HG03378 (cell line): ENCODE measurements at regions not wholly inside any gene's neighbourhood (a gene's known extent, or its start where the extent isn't known, plus 50 kb on each side); places are given as distances from the start of the nearest gene placed in this dataset.

ENCODE experiments used
- ATAC-seq: cut with Tn5 transposase; IDR thresholded peaks from one replicate; pipeline ENCODE4 v1.9.1; 2021; ENCODE audit warnings: mild to moderate bottlenecking, moderate library complexity; ENCODE audit not compliant: unreplicated experiment

DNA sequence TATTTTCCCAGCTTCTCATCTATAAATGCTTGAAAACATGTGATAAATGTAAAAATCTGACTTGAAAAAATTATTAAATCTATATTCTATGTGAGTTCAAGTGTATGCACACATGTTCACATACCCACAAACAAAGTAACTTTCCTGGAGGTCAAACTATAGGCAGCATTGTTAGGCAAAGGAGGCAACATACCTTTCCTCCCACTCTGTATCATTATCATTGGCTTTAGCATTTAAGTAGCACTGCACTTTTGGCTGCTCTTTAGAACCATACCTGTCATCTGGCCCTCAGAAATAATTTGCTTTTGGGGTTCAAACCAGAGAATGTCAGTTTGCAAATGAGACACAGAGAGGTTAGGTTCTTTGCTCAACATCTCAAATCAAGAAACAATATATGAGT lies 102.4 kb upstream of the CCDC196 start:
- ATAC-seq = no peak

DNA sequence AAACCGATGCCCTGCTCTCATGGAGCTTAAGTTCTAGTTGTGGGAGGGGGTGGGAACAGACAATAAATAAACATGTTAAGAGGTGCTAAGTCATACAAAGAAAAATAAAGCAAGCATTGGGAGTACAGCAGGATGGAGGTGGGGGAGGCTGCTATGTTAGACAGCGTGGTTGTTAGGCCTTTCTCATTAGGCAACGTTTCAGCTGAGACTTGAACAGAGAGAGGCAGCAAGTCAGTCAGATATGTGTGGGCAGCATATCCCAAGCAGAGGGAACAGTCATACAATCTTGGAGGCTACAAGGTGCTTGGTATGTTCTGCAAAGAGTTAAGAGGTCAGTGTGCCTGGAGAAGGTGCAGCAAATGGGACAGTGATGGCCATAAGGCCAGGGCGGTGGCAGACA lies 97.7 kb upstream of the CCDC196 start:
- no peak for ATAC-seq

DNA sequence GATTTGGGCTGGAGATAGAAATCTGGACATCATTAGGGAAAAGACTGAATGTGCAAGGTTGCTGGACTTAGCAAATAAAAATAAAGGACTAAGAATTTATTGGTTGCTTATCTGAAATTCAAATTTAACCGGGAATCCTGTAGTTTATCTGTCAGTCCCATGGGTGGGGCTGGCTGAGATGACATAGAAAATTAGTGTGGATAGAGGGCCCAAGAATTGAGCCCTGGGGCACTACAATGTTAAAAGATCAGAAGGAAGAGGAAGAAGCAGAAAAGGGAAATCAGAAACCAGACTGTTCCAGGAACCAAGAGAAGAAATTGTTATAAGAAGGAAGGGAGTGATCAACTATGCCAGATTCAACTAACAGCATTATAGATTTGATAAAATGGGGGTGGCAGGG lies 96.7 kb upstream of the CCDC196 start:
- ATAC-seq = no peak

DNA sequence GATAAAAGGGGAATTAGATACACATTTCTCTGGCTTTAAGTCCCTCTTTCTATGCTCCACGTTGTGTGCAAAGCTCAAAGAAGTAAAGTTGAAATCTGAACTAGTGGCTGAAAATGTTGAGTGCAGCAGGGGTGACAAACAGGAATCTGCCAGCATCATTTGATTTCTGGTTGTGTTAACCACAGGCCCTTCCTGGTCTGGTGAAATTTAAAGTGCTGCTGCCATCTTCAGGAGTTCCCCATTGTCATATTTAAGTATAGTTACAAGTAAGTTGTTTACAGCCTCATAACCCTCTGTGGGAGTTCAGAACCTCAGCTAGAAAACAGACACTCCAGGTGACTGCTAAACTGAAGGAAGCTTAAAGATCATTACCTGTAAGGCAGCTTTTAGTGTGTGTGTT lies 90.9 kb upstream of the CCDC196 start:
- ATAC-seq = no peak

DNA sequence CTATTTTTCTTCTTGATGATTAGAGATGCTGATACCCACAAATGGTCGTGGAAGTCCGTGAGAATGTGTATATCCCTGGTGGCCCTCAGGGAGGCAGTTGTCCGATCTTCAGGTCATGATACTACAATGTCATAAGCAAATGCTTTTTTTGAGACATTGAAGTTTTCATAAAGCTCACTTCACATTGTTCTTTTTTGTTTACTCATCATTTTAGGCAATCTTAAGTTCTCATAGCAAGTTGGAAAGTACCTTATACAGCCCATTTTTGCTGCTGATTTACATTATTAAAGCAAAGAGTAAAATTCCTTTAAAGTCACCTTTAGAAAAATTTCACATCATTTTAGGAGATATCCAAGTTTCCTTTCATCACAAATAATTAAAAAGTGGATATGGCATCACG lies 90.0 kb upstream of the CCDC196 start:
- ATAC-seq = no peak

DNA sequence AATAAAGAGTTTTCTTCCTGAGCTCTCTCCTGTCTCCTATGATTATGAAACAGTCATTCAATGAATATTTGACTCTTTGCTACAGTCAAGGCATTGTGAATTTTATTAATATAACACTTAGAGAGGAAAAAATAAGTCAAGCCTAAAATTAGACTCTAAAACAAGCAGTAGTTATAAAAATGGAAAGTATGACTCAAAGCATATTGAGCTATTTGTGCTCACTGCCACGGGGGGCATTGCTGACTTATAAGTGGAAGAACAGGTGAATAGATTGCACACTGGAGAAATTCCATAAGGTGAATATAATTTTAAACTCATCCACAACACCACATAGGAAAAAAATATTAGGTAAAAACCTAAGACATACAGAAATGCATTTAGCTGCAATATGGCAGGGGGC lies 87.7 kb upstream of the CCDC196 start:
- ATAC-seq = no peak

DNA sequence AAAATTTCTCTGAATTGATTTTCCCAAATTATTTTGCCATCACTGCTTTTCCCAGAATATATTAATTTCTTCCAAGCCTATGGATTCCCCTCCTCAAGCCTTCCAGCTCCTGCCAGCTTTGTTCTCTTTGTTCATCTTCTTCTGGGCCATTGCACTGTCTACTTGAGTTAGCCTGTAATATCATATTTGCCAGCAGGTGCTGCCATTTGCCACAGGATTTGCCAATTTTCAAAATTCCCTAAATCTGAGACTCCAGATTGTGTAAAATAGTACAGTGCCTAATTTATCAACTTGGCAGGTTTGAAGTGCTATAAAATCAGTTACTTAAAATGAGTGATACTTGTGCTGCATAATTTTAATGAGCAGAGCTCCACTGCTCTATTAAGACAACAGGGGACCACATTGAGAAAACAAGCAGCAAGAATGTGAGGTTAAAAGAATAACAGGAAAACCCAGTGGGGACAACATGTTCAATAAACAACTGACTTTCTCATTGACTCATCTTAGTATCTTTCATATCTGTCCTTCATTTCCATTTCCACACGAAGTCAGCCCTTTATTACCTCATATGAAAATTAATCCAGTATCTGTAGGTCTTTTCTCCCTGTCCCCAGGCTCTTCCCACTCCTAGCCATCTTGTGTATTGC lies 84.6 kb upstream of the CCDC196 start:
- ATAC-seq = no peak

DNA sequence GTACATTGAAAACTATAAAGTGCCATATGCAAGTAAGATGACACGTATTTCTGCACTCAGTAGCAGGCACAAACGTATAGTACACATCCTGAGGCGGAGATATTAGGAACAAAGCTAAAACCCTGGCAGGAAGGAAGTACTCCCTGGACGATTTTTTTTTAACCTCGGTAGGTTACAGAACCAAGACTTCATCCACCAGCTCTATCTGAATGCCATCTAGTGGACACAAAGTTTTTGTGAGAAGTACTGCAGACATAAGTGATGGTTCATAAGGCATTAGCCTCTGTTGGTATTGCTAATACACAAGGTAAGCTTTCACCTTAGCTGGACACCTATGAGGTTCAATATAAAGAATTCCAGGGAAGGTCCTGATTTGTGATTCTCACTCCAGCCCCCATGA lies 83.0 kb upstream of the CCDC196 start:
- no peak for ATAC-seq

DNA sequence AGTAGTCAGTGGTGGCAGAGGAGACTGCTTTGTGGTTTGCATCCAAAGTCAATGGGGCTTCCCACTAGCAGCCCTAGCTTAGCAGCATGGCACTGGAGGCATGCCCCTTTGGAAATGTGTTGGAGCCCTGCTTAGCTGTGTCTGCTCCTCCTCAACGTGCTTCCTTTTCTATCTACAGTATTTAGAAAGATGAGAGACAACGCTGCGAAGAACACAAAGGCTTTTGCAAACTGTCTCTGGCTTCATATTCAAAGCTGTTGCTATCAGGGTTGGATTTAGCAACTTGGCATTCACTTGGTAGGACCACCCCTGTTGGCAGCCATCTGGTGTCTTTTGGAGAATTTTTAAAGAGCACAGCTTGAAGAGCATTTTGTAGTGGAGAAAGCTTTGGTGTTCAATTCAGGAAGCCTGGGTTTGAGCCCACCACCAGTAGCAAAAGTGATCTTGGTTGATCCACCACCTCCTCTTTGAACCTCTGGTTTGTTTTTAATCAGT lies 82.1 kb upstream of the CCDC196 start:
- ATAC-seq = no peak

DNA sequence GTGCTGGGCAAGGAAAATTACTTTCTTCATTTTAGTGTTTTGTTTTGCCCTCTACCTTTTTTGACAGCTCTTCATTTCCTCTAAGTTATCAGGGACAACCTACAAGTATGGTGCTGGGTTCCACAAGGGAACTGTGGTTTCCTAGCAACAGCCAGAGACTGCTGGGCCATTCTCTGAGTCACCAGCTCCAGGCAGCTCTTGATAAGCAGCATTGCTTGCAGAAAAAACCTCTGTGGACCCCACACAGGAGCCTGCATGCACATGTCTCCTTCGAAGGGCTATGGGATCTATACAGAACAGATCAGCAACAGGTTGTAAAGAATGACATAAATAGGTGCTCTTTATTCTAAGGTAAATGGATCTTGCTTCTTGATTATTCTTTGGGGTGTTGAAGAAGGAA lies 81.0 kb upstream of the CCDC196 start:
- ATAC-seq = no peak

DNA sequence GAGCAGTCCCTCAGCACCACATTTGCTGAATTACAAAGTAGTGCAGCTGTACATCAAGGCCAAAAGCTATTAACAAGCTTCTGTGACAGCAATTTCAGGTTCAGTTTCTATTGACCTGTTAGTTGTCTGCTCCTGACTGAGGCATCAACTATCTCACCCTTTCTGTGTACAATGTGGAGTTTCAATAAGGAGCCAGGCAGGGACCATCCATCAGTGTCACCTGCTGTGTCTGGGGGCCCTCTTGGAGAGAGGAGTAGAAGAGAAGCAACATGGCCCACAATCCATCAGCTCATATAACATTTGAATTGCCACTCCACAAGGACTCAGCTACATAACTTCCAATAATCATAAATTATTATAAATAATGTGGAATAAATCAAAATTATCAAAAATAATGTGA lies 72.3 kb upstream of the CCDC196 start:
- no peak for ATAC-seq

DNA sequence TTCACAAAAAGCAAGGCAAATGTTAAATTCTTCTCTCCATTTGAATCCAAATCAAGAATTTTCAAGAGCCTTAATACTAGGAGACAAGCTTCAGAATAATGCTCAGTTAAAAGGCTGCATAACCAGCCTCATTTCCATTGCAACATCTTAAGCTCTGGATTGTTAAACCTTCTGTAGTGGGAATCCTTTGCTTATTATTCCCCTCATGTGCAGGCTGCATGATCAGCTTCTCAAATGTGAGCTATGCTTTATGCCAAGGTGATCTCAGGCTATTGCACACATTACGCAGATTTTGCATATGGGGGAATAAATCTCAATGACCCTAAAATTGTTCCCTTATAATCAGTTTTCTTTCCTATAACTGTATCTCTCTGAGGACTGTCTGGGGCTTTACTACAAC lies 71.7 kb upstream of the CCDC196 start:
- ATAC-seq = no peak

DNA sequence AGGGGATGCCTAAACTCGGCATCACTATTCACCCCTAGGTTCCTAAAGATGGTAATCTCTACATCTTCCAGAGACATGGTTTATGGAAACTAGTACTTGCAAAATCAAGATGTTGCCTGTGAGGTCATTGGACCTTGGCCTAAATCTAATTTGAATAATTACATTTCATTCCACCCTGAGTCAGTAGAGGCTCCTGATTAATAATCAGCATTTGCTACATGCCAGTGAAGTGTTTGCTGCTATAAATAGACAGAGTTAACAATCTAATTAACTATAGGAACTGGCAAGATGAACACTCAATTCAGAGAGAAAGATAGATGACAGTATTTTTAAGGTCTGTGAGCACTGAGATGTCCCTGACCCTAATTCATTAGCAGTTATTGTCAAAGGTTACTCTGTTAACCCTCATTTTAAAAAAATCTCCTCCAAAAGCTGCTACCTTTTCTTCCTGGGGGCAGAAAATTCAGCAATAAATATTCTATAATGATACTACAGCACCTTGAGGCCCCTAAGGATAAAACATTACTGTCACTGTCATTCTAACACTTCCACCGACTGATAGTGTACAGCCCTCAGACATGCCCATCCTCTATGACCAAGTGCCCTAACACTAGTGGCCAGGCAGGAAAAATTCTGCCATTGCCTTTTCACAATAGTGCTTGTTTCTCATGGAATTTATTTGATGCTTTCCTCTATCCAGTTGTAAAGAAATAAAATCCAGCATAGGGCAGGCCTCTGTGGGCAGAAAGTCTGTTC lies 65.7 kb upstream of the CCDC196 start:
- ATAC-seq = no peak

DNA sequence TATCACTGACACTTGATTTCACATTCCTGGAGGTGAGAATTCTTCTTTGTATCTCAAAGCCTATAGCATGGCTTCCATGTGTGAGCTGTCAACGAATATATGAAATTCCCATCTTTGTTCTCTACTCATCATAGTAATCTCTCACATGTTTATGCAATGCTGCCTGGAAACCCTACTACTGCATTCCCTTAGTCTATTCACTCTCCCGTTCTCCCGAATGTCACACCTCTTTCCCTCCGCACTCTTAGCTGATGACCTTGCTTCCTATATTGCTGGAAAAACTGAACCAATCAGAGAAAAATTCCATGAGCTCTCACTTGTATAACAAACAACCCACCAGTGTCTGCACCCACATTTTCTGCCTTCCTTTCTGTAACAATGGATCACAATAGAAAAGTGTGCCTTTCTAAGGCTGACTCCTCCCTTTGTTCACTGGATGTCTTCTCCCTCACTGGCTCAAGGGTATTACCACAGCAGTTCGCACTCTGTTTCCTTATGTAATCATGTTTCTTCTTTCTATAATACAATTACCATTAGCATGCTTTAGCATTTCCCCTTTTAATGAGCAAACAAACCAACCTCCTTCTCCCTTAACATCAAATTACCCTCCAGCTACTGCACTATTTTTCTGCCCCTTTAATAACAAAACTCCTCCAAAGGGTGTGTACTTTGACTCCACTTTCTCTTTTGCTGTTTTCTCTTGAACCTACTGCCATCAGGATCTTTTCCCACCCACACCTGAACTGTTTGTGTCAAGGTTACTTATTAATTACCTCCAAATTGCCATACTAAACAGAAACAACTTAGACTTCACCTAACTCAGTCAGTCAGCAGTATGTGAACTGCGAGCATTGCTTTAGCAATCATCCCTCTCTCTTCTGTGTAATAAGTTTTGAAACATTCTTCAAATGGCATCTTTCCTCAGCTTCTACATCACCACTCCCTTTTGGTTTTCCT lies 63.9 kb upstream of the CCDC196 start:
- no peak for ATAC-seq

DNA sequence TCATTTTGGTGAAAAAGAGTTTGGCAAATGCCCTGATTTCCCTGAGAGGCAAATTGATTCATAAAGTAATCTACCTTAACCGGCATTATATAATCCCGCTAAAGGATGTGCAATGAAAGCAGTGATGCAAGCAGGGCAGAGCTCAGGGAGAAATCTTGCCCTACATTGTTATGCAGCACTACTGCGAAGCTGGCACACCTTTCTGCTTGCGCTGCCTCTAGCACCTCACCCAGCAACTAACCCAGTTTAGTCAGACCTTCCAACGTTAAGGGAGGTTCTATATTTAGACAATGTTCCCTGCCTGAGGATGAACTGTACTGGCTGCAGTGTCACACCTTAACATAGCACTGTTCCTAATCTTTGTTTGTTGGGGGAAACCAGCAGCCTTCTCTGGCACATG lies 60.8 kb upstream of the CCDC196 start:
- ATAC-seq = no peak

DNA sequence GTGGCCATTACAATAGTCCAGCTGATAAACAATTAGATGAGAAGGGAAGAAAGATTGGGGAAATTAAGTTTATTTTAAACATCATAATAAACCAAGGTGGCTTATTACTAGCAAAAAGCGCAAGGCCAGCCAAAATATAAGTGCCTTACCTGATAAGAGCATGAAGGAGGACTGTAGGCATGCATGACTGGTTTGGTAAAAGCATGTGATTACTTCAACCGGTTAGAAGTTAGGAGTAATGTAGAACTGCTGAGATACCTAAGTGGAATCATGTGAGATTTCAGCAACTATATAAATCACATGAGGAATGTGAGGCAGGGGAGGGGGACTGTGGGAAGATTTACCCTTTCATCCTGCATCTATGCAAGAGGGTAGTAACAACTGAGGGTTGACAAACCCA lies 59.7 kb upstream of the CCDC196 start:
- no peak for ATAC-seq

DNA sequence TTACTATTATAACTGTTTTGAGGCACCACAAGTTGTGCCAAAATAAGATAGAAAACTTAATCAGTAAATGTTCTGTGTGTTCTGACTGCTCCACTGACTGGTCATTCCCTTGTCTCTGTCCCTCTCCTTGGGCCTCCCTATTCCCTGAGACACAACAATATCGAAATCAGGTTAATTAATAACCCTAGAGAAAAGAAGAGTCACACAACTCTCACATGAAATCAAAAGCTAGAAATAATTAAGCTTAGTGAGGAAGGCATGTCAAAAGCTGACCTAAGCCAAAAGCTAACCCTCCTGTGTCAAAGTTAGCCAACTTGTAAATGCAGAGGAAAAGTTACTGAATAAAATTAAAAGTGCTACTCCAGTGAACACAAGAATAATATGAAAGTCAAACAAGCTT lies 53.8 kb upstream of the CCDC196 start:
- no peak for ATAC-seq

DNA sequence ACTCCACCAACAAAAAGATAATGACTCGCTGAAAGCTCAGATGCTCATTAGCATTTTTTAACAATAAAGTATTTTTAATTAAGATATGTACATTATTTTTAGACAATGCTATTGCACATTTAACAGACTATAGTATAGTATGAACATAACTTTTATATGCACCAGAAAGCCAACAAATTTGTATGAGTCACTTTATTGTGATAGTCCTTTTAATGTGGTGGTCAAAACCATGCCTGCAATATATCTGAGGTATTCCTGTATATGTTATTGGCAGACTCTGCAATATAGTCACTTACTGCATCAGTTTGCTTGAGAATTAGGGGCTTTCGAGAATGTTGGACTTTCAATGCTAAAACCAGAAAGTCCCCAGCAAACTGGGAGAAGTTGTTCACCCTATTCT lies 51.7 kb upstream of the CCDC196 start:
- no peak for ATAC-seq

DNA sequence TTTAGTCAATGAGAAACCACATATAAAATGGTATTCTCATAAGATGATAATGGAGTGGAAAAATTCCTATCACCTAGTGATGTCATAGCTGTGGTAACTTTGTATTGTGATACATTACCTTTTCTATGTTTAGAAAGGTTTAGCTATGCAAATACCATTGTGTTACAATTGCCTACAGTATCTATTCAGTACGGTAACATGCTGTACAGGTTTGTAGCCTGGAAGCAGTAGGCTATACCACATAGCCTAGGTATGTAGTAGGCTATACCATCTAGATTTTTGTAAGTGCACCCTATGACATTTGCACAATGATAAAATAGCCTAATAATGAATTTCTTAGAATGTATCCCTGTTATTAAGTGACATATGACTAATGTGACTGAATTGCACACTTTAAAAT lies 50.5 kb upstream of the CCDC196 start:
- no peak for ATAC-seq
